Nucleus accumbens (tissue), 56 donors: ENCODE measurements at regions not wholly inside any gene's neighbourhood (a gene's known extent, or its start where the extent isn't known, plus 50 kb on each side); places are given as distances from the start of the nearest gene placed in this dataset.
A peak's percentile ranks its signal among the peaks of the same experiment; 100 is the strongest.

Source experiments
- DNase-seq, 56 donors: peaks; one replicate each; lab custom pipeline; 2025; lab: John Stamatoyannopoulos, UW

DNA sequence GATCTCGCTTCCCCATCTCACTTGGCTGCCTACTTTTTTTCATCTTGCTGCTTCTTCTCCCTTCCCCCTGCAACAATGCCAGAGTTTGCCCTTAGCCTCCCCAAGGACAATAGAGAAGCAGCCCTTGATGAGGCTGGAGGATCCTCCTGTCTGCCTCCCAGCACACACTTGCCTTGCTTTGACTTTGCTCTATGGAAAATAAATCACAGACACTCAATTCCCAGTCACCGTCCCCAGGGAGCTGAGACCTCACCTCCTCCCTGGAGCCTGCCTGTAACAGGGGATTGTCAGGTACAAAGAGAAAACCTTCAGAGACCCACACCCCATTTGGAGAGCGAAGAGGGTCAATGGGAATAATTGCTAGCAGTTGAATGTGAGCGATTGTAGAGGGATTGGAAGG, 242.1 kb upstream of the ZNF462 start:
- no peak for DNase-seq

- peak in 31 of 56 donors; percentile 9 to 80 (median 33) for DNase-seq
Measured at GRCh38 chr9:106621313-106622163, 241.4 kb upstream of the ZNF462 start.

DNA sequence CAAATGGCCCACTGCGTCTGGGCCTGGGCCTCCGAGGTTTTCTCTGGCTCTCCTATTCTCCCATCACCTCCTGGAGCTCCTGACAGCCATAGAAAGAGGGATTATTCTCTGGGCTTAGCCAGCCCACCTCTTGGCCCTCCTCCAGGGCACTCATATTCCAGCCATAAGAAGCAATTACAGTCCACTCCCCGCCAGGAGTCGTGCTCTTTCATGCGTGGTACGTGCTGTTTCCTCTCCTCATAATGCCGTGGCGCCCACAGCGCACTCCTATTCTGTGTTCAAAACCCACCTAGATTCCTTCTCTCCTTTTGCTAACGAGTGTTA, 240.8 kb upstream of the ZNF462 start:
- DNase-seq: peak in 2 of 56 donors; percentile 6 to 17

- no peak for DNase-seq
Measured at GRCh38 chr9:106623558-106623957, 239.4 kb upstream of the ZNF462 start.

GRCh38 chr9:106625259-106625789, 237.6 kb upstream of the ZNF462 start:
- no peak for DNase-seq

- no peak for DNase-seq
Measured at GRCh38 chr9:106626936-106627335, 236.0 kb upstream of the ZNF462 start.

- DNase-seq: no peak
Measured at GRCh38 chr9:106632621-106633020, 230.3 kb upstream of the ZNF462 start.

DNA sequence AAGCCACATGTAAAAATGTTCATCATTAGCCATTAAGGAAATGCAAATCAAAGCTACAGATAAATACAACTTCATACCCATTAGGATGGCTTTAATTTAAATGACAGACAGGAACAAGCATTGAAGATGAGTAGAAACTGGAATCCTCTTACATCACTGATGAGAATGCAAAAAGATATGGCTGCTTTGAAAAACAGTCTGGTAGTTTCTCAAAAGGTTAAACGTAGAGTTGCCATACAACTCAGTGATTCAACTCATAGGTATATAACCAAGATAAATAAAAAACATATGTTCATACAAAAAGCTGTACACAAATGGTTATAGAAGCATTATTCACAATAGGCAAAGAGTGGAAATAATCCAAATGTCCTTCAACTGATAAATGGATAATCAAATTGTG, 228.8 kb upstream of the ZNF462 start:
- no peak for DNase-seq

DNA sequence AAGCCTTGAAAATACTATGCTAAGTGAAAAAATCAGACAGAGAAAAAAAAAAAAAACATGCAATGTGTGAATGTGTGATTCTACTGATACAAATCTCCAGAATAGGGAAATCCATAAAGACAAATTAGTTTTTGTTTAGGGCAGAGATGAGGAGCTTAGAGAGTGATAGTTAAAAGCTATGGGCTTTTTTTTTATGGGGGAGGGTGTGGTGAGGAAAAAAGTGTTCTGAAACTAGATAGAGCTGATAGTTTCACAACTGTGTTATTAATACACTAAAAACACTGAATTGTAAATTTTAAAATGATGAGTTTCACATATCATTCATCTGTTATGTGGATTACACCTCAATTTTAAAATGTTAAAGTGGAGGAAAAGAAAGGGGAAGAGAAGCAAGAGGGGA, 228.3 kb upstream of the ZNF462 start:
- no peak for DNase-seq

DNA sequence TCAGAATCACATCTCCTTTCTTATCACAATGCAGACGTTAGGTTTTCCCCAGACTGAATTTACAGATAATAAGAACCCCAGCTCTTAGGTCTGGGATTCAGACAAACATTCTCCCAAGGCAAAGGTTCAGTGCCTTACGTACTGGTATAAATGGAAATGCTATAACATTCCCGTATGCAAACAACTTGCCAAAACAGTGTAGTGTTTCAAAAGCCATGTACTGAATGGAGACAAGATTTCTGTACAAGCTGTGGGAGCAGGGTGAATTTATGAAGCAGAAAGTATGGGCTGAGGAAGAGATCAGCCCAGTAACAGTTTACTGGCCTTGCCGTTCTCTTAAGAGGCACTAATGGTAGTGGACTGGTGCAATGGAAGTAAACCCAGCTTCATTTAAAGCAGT, 225.5 kb upstream of the ZNF462 start:
- DNase-seq: no peak

DNA sequence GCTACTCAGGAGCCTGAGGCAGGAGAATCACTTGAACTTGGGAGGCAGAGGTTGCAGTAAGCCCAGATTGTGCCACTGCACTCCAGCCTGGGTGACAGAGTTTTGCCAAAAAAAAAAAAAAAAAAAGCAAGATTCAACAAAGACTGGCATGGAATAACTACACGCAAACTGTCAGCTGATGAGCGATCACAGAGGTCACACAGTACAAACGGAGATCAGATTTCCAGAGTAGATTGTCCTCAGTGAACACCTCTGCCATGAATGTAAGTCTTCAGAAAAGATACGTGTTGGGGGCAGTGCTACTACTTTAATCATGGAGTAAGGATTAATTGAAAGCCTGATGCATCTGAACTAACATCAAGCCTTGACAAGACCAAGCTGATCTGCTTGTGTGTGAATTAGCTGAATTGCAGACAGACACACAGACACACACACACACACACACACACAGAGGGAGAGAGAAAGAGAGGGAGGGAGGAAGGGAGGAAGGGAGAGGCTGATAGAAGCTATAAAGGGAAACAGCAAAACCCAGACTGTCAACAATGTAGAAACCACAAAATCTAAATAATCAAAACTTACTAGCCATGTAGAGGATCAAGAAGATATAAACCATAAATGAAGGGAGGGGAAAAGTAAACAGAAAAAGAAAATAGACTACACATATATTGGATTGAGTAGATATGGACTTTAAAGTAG, 222.9 kb upstream of the ZNF462 start:
- DNase-seq: no peak

- DNase-seq: no peak
Measured at GRCh38 chr9:106643211-106643930, 219.6 kb upstream of the ZNF462 start.

- DNase-seq: no peak
Measured at GRCh38 chr9:106644661-106645060, 218.3 kb upstream of the ZNF462 start.

DNA sequence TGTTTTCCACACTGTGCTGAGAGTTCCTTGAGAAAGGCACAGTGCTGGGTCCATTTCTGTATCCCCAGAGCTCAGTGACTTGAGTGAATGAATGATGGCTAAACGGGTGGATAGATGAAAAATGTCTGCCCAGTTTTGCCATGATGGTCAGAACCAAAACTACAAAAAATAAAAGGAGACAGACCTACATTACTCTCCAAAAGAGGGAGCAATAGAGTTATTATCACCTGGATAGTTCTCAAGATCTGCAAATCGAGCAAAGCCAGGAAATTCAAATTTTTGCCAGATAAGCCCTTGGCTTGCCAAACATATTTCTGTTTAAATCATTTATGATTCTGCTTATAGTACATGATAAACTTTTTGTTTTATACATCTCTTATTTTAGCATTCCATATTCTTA, 214.2 kb upstream of the ZNF462 start:
- DNase-seq: no peak

DNA sequence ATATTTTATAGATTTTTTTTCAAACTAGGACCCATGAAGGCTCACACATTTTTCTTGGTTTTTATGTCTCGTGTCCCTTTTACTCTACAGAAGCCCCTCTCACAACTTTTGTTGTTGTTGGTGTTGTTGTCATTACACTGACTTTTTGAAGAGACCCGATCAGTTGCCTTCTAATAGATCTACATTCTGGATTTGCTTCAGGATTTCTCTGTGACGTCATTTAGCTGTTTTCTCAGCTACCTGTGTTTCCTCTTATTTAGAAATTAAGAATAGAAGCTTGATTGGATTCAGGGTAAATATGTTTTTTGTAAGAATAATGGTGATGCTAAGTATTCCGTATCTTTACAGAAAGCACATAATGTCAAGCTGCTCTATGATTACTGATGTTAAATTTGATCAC, 213.3 kb upstream of the ZNF462 start:
- DNase-seq: no peak

- no peak for DNase-seq
Measured at GRCh38 chr9:106653213-106653612, 209.8 kb upstream of the ZNF462 start.

DNA sequence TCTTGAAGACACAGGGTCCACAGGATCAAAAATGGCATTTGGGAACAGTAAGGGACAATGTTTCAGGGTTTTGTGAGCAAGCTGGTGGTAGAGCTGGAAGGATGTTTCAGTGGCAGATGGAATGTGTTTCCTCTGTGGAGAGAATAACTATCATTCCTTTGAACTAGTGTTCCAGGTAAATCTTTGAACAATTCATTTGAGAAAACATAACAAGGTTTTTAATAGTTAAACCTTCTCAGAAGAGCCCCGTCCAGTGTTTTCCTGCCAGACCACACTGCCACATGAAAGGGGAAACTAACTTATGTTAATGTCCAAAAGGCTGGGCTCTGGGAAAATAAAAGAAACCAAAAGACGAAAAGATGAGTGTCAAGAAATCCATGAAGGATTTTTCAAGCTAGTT, 207.0 kb upstream of the ZNF462 start:
- no peak for DNase-seq

GRCh38 chr9:106657926-106658325, 205.0 kb upstream of the ZNF462 start:
- no peak for DNase-seq

- no peak for DNase-seq
Measured at GRCh38 chr9:106668534-106668933, 194.4 kb upstream of the ZNF462 start.

GRCh38 chr9:106669835-106670234, 193.1 kb upstream of the ZNF462 start:
- no peak for DNase-seq

- no peak for DNase-seq
Measured at GRCh38 chr9:106670418-106670817, 192.5 kb upstream of the ZNF462 start.
